ENCODE measurements at regions not wholly inside any gene's neighbourhood (a gene's known extent, or its start where the extent isn't known, plus 50 kb on each side); places are given as distances from the start of the nearest gene placed in this dataset.
"Not testable (repeated sequence)": the region's sequence is repeated elsewhere in the genome, so short reads cannot be mapped to it uniquely, and the experiment has no call there.

DNA sequence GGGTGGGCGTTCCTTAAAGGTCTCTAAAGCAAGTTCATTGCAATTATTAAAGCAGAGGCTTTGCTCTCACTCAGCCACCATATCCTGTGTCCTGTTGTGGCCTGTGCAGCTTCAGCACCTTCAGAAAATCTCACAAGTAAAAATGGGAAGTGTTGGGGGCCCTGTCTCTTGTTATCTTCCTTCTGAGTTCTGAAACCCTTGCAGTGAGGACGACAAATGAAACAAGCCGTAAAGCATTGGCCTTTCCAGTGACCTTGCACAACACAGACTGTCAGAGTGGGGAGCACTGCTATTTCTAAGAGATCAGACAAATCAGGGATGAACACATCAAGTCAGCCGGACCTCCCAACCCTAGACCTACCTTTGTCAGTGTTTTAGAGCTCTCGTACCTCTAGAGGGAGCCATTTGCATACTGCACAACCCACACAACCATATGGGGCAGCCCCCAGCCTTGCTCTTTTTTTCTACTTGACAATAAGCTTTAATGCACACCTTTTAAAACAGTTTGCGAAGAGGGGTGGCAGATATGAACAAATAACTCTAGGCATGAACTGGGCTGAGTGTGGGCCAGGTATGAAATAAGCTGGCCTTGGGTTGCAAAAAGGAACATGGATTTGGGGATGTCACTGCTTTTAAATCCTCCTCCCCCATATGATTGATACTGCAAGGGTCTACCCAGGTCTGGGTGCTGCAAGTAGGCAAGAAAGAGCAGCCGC, 89.8 kb downstream of the KATNIP start:
- DNase-seq = peak; percentile 14

DNA sequence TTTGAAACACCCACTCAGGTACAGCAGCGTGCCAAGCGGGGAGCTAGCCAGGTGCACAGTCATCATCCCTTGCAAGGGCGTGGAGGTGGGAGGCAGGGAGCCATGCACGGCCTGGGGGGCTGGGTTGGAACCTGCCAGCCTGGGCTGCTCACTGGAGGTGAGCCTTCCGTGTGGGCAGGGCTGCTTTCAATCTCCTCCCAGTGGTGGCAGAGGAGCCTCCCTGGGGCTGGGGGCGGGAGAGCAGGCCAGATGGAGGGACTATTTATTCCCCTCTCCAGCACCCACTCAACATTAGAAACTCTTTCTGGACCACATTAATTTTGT, 90.3 kb downstream of the KATNIP start:
- DNase-seq = no peak

DNA sequence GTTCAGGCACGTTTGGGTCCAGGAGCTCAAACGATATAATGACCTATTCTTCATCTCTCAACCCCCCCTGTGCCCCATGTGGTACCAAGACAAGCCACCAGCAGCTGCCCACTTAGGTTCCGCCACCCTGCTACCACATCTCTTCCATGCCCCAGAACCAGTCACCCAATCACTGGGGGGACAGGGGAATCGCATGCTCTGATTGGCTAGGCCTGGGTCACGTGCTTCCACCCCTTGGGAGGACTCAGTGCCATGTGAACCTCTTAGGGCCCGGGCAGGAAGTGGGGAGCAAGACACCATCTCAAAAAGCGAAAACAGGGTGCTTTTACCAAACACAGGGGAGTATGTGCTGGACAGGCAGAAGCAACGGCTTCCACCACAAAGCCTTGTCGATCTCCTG, 91.3 kb downstream of the KATNIP start:
- no peak for DNase-seq

DNA sequence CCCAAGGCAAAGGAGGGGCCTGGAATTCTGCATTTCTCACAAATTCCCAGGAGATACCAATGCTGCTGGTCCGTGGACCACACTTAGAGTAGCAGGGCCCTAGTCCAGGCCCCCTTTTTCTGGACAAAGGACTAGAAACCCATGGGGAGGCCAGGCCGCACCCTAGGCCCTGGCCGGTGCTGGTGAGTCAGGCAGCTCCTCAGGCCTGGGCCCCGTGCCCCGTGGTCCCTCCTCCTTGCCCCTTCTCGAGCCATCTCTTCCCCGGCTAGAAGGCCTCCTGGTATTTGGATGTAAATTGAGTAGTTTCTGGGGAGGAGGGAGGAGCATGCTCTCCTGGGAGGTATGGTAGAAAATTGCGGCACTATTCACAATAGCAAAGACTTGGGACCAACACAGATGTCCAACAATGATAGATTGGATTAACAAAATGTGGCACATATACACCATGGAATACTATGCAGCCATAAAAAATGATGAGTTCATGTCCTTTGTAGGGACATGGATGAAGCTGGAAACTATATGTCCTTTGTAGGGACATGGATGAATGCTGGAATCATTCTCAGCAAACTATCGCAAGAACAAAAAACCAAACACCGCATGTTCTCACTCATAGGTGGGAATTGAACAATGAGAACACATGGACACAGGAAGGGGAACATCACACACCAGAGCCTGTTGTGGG, 91.9 kb downstream of the KATNIP start:
- DNase-seq = not testable (repeated sequence)

DNA sequence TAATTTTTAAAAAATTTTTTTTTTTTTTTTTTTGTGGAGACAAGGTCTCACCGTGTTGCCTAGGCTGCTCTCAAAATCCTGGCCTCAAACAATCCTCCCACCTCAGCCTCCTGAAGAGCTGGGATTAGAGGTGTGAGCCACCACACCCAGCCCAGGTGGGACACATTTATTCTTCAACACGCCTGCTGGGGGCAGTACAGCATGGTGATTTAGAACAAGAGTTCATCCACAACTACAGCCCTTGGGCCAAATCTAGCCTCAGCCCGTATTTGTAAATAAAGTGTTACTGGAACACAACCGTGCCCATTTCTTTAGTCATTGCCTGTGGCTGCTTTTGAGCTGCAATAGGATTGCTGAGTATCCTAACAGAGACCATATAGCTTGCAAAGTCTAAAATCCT, 92.8 kb downstream of the KATNIP start:
- DNase-seq = no peak

DNA sequence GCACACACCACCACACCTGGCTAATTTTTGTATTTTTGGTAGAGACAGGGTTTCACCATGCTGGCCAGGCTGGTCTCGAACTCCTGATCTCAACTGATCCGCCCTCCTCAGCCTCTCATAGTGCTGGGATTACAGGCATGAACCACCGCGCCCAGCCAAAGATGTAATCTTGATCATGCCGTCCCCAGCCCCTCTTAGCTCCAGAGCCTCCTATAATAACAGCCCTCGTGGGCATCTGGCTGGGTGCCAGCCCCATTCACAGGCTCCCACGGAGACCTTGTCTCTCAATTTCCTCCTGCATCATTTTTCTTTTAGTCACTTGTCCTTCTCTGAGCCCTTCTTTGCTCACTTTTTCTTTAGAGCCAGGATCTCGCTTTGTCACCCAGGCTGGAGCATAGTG, 94.2 kb downstream of the KATNIP start:
- peak; percentile 2 for DNase-seq

DNA sequence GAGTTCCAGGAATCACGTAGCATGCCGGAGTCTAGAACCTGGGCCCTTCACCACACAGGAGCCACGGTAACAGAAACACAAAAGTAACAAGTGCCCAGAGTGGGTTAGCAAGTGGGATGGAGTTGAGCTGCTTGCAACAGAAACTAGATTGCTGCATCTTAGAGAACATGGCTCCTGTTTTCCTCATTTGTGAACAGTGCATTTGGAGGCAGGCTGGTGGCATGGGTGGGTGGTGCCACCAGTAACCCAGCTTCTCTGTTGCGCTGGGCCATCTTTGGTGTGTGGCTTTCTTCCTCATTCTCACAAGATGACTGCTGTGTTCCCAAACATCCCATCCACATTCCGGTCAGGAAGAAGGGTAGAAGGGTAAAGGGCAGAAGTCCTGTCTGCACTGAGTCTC, 95.5 kb downstream of the KATNIP start:
- DNase-seq = no peak

DNA sequence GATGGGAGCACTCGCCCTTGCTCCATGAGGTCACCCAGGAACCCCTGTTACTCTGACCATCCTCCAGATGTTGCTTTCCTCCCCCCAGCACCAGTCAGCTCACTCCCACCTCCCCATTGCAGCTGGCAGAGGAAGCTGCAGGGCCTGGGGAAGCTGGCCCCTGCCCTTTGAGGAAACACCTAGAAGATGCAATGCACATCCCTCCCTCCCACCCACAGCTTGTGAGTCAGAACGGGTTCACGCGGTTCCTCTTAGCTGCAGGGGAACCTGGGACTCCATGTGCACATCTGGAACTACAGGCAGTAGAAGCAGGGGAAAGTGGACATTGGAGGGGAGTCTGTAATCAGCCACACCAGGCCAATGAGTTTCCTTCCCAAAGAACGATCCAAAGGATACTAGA, 96.9 kb downstream of the KATNIP start:
- no peak for DNase-seq

DNA sequence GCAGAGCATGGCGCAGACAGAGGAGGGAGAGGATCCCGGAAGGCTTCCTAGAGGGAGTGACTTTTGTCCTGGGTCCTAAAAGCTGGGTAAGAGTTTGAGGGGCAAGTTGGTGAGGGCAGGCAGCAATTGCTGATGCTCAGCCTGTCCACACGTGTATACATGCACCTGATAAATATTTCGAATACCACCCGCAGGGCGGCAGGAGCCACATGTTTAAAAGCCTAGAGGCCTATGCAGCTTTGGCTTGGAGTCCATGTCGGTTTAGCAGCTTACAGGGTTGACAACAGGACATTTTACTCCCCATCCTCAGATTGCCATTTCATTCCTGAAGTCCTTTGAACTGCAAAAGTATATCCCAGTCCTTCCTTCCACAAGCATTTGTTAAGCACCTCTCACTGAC, 99.1 kb downstream of the KATNIP start:
- no peak for DNase-seq

DNA sequence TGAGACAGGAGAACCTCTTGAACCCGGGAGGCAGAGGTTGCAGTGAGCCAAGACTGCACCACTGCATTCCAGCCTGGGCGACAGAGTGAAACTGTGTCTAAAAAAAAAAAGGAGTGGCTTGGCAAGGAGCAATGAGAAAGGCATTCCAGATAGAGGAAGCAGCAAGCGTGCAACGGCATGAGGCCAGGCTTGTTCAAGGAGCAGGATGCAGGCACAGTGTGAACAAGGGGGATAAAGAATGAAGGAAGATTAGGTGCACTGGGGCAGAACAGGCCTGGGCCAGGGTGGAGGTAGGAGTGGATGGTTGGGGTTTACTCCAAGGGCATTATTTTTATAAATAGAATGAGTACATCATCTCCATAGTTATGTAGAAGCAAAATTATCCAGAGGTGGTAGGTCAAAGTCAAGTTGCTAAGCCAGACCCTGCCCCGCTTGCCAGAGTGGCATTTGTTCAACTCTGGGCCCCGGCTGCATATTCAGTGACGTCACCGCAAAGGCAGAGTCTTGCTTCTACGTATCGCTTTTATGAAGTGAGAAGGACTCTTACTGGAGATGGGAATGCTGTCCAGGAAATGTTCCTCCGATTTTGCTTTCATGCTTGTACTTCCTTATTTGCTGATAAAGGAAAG, 100.2 kb downstream of the KATNIP start:
- no peak for DNase-seq

DNA sequence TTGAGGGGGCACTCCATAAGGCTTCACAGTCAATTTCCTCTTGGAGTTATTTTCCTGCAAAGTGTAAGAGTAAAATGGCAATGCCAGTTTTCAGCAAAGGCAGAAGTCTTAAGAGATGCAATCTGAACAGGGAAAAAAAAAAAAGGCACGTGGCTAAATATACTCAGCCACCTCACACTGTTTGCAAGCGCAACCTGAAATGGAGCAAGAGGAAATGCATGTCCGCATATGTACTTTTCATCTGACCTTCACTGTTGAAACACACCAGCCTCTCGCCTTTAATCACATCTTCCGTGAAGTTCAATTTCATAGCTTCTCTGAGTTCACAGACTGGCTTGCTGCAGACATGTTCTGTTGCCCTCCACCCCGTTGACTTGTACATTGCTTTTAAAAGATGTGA, 101.4 kb downstream of the KATNIP start:
- no peak for DNase-seq

DNA sequence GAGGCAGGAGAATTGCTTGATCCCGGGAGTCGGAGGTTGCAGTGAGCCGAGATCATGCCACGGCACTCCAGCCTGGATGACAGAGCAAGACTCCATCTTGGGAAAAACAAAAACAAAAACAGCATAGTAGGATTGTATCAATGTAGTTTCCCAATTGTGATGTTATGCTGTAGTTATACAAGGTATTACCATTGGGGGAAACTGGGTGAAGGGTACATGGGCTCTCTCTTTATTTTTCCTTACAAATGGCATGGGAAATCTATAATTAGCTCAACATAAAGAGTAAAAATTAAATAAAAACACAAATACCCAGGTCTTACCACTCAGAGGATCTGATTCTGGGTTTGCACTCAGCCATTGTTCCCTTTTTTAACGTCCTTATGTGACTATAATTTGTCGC, 107.9 kb downstream of the KATNIP start:
- DNase-seq = no peak

DNA sequence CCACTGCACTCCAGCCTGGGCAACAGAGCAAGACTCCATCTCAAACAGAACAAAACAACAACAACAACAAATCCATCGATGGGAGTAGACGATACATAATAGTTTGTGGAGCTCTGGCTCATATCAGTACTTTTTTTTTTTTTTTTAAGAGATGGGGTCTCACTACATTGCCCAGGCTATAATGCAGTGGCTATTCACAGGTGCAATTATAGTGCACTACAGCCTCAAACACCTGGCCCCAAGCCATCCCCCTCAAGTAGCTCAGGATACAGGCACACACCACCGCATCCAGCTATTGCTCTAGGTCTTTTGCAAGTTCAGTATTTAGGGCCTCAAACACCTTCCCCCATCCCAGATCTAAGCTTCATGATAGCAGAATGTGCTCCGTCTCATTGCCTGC, 110.6 kb downstream of the KATNIP start:
- no peak for DNase-seq

DNA sequence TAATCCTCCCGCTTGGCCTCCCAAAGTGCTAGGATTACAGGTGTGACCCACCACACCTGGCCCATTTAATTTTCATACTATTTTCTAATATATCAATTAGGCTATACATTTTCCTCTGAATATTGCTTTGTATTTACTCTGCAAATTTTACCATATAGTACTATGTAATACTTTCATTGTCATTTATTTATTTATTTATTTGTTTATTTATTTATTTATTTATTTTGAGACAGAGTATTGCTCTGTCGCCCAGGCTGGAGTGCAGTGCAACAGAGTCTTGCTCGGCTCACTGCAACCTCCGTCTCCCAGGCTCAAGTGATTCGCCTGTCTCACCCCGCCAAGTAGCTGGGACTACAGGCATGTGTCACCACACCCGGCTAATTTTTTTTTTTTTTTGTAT, 113.3 kb downstream of the KATNIP start:
- DNase-seq = not testable (repeated sequence)

DNA sequence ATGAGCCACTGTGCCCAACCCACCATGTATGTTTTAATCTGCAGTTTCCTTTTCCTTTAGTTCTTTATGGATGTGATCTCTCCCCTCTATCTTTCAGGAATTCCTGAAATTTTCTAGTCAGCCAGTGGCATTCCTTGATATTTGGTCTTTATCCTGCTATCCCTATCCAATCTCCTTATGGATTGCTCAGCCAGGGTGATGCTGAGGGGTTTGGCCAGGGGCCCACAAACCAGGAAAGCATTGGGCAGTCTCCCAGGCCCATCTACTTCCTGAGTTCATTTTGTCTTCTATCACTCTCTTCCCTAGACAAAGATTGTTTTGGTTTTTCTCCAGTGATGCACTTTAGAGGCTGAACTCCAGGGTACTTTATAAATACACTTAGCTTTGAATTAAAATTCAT, 115.9 kb downstream of the KATNIP start:
- no peak for DNase-seq

DNA sequence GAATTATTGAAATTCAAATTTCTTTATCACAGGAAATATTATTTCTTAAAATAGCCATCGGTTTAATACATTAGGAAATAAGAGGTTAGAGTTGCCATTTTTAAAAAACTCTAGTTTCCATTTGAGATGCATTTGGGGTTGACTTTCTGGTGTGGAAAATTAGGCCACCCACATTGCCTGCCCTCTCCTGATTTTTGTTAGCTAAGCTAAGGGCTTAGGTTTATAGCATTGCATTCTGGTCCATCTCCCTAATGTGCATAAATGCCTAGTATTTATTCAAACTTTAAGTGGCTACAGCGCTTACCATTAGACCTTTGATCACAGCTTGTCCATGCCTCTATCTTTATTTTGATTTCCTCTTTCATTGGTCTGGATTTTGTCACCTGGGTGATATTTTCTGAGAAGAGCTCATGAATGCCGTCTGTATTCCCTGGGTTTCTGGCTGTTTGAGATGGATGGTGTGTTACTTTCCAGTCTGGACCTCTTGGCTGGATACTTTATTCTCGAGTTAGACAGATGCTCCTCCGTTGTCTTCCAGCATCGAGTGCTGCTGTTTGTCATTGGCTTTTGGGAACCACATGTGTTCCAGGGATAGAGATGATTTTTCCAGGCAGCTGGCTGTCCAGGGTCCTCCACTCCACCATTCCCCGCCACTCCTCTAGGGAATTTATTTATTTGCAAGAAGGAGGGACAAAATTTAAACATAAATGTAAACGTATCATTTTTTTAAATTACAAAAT, 120.3 kb downstream of the KATNIP start:
- no peak for DNase-seq

DNA sequence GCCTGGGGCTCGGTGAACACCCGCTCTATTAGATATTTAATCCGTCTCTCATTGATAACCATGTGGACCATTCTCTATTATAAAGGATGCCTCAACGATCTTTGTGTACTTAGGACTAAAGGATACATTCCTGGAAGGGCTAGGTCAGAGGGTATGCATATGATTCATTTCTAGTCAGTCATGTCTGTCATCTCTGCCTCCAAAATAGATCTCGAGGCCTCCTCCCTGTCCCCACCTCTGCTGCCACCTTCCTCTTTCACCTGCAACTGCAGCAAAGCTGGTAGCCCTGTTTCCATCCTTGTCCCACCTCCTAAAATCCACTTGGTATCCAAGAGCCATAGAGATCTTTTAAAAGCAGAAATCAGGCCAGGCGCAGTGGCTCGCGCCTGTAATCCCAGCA, 121.5 kb downstream of the KATNIP start:
- DNase-seq = no peak

DNA sequence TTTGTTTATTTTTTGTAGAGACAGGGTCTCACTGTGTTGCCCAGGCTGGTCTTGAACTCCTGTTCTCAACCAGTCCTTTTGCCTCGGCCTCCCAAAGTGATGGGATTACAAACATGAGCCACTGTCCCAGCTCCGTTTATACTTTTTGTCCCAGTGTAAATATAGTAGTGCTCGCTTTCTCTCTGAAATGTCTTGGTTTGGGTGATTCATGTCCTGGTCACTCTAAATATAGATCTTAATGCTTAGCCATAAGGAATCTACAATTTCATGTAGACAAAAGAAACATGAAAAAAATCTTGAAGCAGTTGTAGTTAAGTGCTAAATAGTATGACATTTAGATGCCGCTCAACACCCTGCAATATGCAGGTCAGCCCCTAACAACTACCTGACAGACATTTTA, 126.9 kb downstream of the KATNIP start:
- DNase-seq = no peak

DNA sequence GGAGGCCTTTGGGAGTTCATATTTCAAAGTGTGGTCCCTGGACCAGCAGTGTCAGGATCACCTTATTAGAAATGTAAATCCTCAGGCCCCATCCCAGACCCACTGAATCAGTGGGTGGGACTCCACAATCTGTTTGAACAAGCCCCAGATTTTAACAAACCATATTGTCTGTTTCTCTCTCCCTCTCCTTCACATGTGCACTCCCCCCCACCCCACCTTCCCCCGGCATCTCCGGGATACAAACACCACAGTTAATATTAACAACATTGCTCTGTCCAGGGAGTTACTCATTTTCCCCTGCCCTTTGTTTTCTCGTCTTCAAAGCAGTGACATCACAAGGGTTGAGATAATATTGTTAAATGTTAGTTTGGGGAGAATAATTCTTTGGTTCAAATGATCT, 127.3 kb downstream of the KATNIP start:
- no peak for DNase-seq

DNA sequence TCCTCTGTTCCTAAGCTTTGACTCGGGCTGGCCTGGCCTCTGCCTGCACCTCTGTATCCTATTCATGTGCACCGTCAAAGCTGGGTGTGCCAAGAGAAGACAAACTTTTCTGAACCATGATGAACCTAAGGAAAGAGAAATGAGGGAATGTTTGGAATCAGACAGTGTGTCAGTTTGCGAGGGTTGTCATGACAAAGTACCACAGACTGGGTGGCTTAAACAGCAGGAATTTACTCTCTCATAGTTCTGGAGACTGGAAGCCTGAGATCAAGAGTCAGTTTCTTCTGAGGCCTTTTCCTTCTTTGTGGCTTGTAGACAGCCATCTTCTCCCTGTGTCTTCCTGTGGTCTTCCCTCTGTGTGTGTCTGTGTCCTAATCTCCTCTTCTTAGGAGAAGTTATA, 129.0 kb downstream of the KATNIP start:
- DNase-seq = no peak

DNA sequence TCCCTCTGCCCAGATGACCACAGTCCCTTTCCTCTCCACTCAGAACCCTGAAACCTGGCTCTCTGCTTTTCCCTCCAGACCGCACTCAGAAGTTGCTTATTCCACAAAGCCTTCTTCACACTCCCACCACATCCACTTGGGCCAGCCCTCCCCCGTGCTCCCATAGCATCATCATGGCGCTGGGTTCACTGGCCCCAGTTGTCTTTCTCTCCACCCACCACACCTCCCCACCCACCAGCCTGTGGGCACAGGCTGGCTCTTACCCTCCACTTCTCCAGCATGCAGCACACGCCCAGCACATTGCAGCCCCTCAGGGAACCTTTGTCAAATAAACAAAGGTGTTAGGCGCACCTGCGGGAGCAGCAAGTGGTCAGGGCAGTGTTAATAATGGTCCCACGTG, 130.0 kb downstream of the KATNIP start:
- no peak for DNase-seq

DNA sequence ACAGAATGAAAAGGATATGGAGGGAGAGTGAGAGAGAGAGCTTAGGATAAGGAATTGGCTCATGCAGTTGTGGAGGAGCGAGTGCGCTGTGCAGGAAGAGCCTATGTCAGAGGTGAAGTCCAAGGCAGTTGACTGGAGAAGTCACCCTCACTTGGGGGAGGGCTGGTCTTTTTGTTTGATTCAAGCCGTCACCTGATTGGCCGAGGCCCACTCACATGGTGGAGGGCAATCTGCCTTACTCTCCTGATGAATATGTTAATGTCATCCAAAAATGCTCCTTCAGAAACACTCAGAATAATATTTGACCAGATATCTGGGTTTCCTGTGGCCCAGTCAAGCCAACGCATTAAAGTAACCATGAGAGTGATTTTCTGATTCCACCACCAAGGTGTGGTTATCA, 131.7 kb downstream of the KATNIP start:
- DNase-seq = no peak

DNA sequence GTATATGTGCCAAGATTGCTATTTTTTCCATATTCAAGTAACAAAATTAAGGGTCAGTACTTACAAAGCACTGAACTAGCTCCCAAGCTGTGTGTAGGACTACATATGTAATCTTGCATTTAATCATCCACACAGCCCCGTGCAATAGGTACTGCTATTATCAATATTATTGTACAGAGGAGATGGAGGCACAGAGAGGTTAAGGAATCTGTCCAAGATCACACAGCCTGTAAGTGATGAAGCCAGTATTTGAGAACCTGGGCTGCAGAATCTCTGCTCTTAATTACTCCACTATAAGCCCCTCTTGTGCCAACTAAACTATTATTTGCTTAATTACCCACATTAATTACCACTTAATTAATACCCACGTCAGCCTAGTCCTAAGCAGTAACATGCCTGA, 134.1 kb downstream of the KATNIP start:
- DNase-seq = no peak

DNA sequence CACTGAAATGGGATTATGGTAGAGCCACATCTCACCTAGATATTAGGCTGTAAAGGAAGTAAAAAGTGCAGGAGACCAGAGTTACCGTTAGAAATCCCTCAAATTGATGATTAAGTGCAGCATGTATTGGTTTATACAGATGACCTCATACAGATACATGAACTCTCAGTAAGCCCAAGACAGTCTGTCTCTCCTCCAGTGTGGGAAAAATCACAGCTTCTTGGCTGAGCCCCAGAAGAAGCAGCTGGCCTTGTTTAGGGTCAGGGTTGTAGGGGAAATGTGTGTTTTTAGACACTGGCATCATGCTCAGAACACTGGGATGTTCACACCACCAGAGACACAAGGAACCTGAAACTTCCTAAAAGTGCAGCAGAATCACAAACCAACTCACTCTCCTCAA, 135.9 kb downstream of the KATNIP start:
- DNase-seq = no peak
